Cardiac fibroblast (primary cell): ENCODE measurements at regions not wholly inside any gene's neighbourhood (a gene's known extent, or its start where the extent isn't known, plus 50 kb on each side); places are given as distances from the start of the nearest gene placed in this dataset.
A peak's percentile ranks its signal among the peaks of the same experiment; 100 is the strongest.

Experiments
- DNase-seq, 2 donors: peaks; one replicate each; pipeline versions ENCODE4 v3.0.0 to v3.0.0-alpha.2; 2010; ENCODE audit warnings: low read depth in 2 of 2
- H3K4me3 ChIP-seq, 2 donors: replicated peaks in 1 of 2; 1 replicate in 1 of 2; 2 replicates in 1 of 2; pipeline ENCODE4 v1.5.1; 2011; ENCODE audit warnings: low read depth in 2 of 2, low read length in 2 of 2, mild to moderate bottlenecking in 2 of 2, moderate library complexity in 1 of 2
- TF ChIP-seq, protein P1 (sequence below): IDR thresholded peaks from one replicate; pipeline ENCODE4 v1.5.1; 2011; ENCODE audit warnings: low read depth, mild to moderate bottlenecking, low read length, inconsistent platforms

DNA sequence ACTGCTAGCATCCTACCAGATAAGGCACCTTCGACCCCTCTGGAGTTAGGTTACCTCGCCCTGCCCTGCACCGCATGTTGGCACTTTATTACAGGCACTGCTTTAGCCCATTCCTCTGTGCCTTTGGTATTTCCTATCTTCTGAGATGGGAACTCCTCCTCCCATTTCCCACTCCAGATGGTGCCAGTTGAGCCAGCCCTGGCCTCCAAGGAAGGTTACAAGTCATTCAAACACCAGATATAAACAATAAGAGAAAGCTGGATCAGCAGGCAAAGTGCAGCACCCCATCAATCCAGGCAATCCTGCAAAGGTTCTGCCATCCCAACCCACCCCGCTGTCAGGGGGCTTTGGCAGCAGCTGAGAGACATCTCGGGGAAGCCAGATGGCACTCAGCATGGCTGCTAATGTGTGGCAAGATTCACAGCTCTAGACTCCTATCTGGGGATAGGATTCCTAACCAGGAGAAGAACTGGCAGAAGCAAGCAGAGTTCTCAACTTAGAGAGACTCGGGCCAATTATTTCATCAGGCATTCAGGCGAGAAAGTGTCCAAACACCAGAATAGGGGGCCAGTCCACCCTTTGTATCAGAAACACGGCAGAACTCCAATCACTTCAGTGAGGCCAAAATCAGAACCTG is 113.0 kb downstream of the COPRS start:
- TF ChIP-seq, protein P1, sequence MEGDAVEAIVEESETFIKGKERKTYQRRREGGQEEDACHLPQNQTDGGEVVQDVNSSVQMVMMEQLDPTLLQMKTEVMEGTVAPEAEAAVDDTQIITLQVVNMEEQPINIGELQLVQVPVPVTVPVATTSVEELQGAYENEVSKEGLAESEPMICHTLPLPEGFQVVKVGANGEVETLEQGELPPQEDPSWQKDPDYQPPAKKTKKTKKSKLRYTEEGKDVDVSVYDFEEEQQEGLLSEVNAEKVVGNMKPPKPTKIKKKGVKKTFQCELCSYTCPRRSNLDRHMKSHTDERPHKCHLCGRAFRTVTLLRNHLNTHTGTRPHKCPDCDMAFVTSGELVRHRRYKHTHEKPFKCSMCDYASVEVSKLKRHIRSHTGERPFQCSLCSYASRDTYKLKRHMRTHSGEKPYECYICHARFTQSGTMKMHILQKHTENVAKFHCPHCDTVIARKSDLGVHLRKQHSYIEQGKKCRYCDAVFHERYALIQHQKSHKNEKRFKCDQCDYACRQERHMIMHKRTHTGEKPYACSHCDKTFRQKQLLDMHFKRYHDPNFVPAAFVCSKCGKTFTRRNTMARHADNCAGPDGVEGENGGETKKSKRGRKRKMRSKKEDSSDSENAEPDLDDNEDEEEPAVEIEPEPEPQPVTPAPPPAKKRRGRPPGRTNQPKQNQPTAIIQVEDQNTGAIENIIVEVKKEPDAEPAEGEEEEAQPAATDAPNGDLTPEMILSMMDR: no peak
- no peak for DNase-seq

DNA sequence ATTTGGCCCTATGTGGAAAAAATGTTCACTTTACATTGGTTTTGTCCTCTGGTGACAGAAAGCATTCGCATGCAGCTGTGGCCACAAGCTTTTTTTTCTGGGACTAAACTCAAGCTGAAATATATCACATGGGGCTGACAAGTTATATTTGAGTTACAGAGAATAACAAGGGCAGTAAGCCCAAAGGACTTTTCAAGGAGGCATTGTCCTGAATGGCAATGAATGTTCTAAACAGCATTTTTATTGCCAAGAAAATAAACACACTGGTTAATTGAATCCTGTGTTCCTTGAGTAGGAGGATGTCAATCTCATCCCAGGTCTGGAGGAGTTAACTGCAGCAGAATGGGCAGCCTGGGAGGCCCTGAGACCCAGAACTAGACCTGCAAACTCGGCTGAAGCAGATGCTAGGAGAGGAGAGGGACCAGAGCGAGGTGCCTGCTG is 114.5 kb downstream of the COPRS start:
- TF ChIP-seq, protein P1: no peak
- peak in 1 of 2 donors; percentile 31 for DNase-seq
- H3K4me3 ChIP-seq: no peak overlapping the region

More for the DNA sequence above, 113.0 kb downstream of the COPRS start:
- no peak overlapping the region for H3K4me3 ChIP-seq

DNA sequence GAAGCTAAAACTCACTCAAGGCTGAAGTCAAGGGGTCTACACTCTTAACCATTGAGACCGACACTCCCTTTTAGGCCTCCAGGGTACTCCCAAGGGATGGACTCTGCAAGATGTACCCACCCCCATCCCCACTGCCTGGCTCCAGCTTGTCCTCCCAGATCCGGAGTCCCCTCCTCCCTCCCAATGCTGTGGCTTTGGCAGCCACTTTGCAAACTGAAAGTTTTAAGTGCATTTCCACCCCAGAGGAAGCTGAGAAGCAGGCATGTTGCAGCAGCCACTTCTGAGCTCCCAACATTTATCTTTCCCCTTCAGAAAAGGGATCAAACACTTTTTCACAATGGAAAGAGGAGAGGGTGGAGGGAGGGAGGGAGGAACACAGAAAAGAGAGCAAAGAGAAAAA is 115.2 kb downstream of the COPRS start:
- H3K4me3 ChIP-seq: no peak overlapping the region
- DNase-seq: peak in 1 of 2 donors; percentile 50
- TF ChIP-seq, protein P1: no peak

GRCh38 chr17:31741371-31741770 is 117.7 kb downstream of the COPRS start:
- DNase-seq: no peak
- H3K4me3 ChIP-seq: no peak overlapping the region
- TF ChIP-seq, protein P1: no peak

DNA sequence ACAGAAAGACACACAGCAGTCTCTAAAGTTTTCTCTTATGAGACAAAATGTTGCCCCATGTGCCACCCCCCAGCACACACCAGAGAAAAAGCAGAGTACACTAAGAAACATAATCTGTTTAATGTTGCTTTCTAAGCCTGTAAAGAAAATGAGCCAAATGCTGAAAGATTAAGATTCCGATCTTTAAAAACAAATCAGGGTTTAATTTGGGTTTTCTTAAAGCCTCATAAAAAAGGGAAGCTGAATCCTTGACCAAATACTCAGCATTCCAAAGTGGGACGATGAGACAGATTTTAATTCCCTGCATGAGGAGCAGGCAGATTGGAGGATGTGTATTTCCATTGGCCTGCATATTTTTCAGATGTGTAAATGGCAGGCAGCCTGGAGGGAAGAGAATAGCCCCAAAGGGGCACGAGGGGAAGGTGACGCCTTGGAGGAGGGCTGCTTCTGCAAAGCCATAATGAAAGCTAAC is 118.4 kb downstream of the COPRS start:
- no peak overlapping the region for H3K4me3 ChIP-seq
- TF ChIP-seq, protein P1: no peak
- peak; percentile 65 to 72 for DNase-seq

DNA sequence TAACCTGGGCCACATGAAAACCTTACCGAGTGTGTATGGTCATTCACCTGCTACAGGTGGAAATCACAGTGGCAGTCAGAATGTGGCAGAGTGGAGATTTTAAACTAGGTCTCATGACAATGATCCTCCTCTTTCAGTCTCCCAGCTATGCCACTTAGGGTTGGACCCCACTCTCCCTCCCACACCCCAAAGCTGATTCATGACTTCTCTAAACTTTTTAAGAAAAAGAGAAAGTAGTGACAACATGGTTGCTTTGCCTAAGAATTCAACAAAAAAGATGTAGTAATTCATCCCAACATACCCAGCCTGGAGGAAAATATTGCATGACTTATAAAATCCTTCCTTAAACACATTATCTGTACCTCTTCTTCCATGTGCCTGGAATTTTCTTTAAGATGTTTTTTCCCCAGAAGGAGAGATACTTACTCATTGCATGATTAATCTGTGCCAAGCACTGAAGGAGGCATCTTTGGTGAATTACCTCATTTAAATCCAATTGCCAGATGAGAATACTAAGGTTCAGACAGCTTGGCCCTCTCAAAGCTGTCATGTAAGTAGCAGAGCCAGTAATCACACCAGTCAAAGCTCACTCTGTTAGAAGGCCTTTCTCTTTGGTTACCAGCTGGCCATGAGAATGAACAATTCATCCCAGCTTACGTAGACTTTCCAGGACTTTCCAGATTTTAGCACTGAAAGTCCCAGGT is 119.9 kb downstream of the COPRS start:
- TF ChIP-seq, protein P1: no peak
- DNase-seq: peak; percentile 65 to 73
- H3K4me3 ChIP-seq: no peak overlapping the region
